Panc1 (cell line): ENCODE measurements at regions not wholly inside any gene's neighbourhood (a gene's known extent, or its start where the extent isn't known, plus 50 kb on each side); places are given as distances from the start of the nearest gene placed in this dataset.

ENCODE experiments used
- ATAC-seq: fragments of 200-7000 bp; cut with Tn5 transposase; 2 replicates; pipeline ENCODE4 v1.9.1; 2020; ENCODE audit warnings: mild to moderate bottlenecking, moderate library complexity
- BruUV-seq: library from RNA; stranded (reverse); fragments of 400-500 nt; replicated peaks from 2 replicates; lab custom pipeline; 2021; lab: Mats Ljungman, UMichigan
- CTCF ChIA-PET: fragments of 300-600 bp; sonication (Branson Sonifier 250); formaldehyde crosslinking; loops from one replicate; lab custom pipeline; 2022; ENCODE audit warnings: antibody characterized with exemption; lab: Charles Lee
- POLR2A ChIA-PET: fragments of 300-600 bp; sonication (Branson Sonifier 250); formaldehyde crosslinking; loops from one replicate; lab custom pipeline; 2022; ENCODE audit warnings: antibody characterized with exemption; lab: Charles Lee
- DNase-seq: peaks from one replicate; pipeline ENCODE4 v3.0.0-alpha.2; 2010; ENCODE audit warnings: low read depth, low spot score
- H3K27ac ChIP-seq: 2 replicates; pipeline ENCODE4 v1.5.1; 2011; ENCODE audit warnings: mild to moderate bottlenecking, low read length, inconsistent platforms
- H3K27me3 ChIP-seq: fragments of 200-500 bp; sonication (Bioruptor generic); 2 replicates; pipeline ENCODE4 v1.6.0; 2014; ENCODE audit warnings: low read length, inconsistent platforms; ENCODE audit not compliant: control insufficient read depth, insufficient read depth
- H3K36me3 ChIP-seq: fragments of 200-500 bp; sonication (Bioruptor generic); 2 replicates; pipeline ENCODE4 v1.5.1; 2014; ENCODE audit warnings: inconsistent platforms, mild to moderate bottlenecking, low read length, moderate library complexity; ENCODE audit not compliant: control insufficient read depth, insufficient read depth
- H3K4me1 ChIP-seq: 2 replicates; pipeline ENCODE4 v1.5.1; 2011; ENCODE audit warnings: inconsistent platforms, mild to moderate bottlenecking, low read length, moderate library complexity; ENCODE audit not compliant: control insufficient read depth, insufficient read depth
- H3K4me3 ChIP-seq, 2 experiments: 2 replicates each; pipeline ENCODE4 v1.5.1; 2011 to 2012; ENCODE audit warnings: low read depth in 2 of 2, low read length in 2 of 2, mild to moderate bottlenecking in 2 of 2, inconsistent platforms in 1 of 2, moderate library complexity in 1 of 2
- H3K9me3 ChIP-seq: fragments of 200-500 bp; sonication (Bioruptor generic); 2 replicates; pipeline ENCODE4 v1.5.1; 2014; ENCODE audit warnings: low read depth, mild to moderate bottlenecking, inconsistent platforms, low read length, moderate library complexity; ENCODE audit not compliant: control insufficient read depth, insufficient read depth
- CTCF ChIP-seq: fragments of 450-650 bp; IDR thresholded peaks from 2 replicates; pipeline ENCODE4 v1.5.1; 2017; ENCODE audit warnings: mild to moderate bottlenecking
- POLR2AphosphoS5 ChIP-seq: IDR thresholded peaks from 2 replicates; pipeline ENCODE4 v1.6.1; 2012; ENCODE audit warnings: mild to moderate bottlenecking, low read depth, low read length, moderate library complexity
- REST ChIP-seq, 2 experiments: IDR thresholded peaks; 2 replicates each; pipeline ENCODE4 v1.6.1; 2011 to 2012; ENCODE audit warnings: low read depth in 2 of 2, control low read depth in 1 of 2, low read length in 1 of 2, mild to moderate bottlenecking in 1 of 2, moderate library complexity in 1 of 2; ENCODE audit not compliant: insufficient read depth in 1 of 2
- SIN3A ChIP-seq: IDR thresholded peaks from 2 replicates; pipeline ENCODE4 v1.6.1; 2012; ENCODE audit warnings: low read depth, mild to moderate bottlenecking, low read length, moderate library complexity, borderline replicate concordance; ENCODE audit not compliant: insufficient read depth
- TCF7L2 ChIP-seq: IDR thresholded peaks from 2 replicates; pipeline ENCODE4 v1.6.1; 2011; ENCODE audit warnings: mild to moderate bottlenecking, low read depth, low read length, inconsistent platforms
- in situ Hi-C: cut with HindIII; loops from 2 replicates; pipeline ENCODE4 v1.10.0; 2016; ENCODE audit warnings: low sequenced_read_pairs, low pct_unique_long_range_greater_than_20kb
- intact Hi-C: fragments of 100-400 bp; cut with micrococcal nuclease; formaldehyde crosslinking; loops from one replicate; pipeline ENCODE4 v1.10.0; 2022; ENCODE audit not compliant: unreplicated experiment

- no peak overlapping the region for H3K27ac ChIP-seq
- no peaks in the 10 kb centered on the region for H3K9me3 ChIP-seq
- no peaks in the 10 kb centered on the region for H3K4me1 ChIP-seq
- intact Hi-C loops (no loop called here), in situ Hi-C loops (no loop called here)
- BruUV-seq, result no TSS peak
- DNase-seq, result no peak
- ATAC-seq, result no peak
- H3K36me3 ChIP-seq, result no peaks in the 10 kb centered on the region
- ChIA-PET CTCF (no interaction called here), POLR2A (no interaction called here)
- no peak overlapping the region for H3K4me3 ChIP-seq
- H3K27me3 ChIP-seq, result no peaks in the 10 kb centered on the region; the same call in 1 of the 2 replicates
- TF ChIP-seq POLR2AphosphoS5, result no peak
- TF ChIP-seq SIN3A, result no peak
- no peak for TF ChIP-seq REST (IDR thresholded peaks at IDR 0.05; ENCODE audit: insufficient read depth in 1 of 2, low read depth in 2 of 2, low read length in 1 of 2)
- no peak for TF ChIP-seq TCF7L2
- no peak for TF ChIP-seq CTCF
These were observed 110.1 kb upstream of the GPBP1 start for GRCh38 chr5:57063773-57064172.

- H3K27ac ChIP-seq, result no peak overlapping the region
- BruUV-seq, result no TSS peak
- no peaks in the 10 kb centered on the region; the same call in 1 of the 2 replicates for H3K27me3 ChIP-seq
- POLR2A ChIA-PET, result no interaction called here
- no peaks in the 10 kb centered on the region for H3K4me1 ChIP-seq
- H3K9me3 ChIP-seq, result peaks cover 4% of the 10 kb centered on the region; the same call in 1 of the 2 replicates
- CTCF ChIA-PET, result no interaction called here
- H3K4me3 ChIP-seq, result no peak overlapping the region
- no peaks in the 10 kb centered on the region for H3K36me3 ChIP-seq
- TF ChIP-seq TCF7L2, result no peak
- TF ChIP-seq SIN3A, result no peak
- no peak for TF ChIP-seq POLR2AphosphoS5
- no peak for TF ChIP-seq REST (IDR thresholded peaks at IDR 0.05; ENCODE audit: insufficient read depth in 1 of 2, low read depth in 2 of 2, low read length in 1 of 2)
- no peak for TF ChIP-seq CTCF
- intact Hi-C loops (no loop called here), in situ Hi-C loops (no loop called here)
- no peak for DNase-seq
- no peak for ATAC-seq
These were observed 106.8 kb upstream of the GPBP1 start for GRCh38 chr5:57066924-57067596.
